ENCODE measurements at regions not wholly inside any gene's neighbourhood (a gene's known extent, or its start where the extent isn't known, plus 50 kb on each side); places are given as distances from the start of the nearest gene placed in this dataset.

- DNase-seq (ENCODE audit: low read depth), result no peak
- no peak for TF ChIP-seq CTCF (IDR thresholded peaks at IDR 0.05; ENCODE audit: insufficient read depth, low read depth, low read length, missing control alignments)
- no peak overlapping the region for H3K4me3 ChIP-seq (ENCODE audit: low read length)
These were observed 587.2 kb upstream of the PKDCC start for GRCh38 chr2:41460661-41461060.

- H3K4me3 ChIP-seq (ENCODE audit: low read length), result no peak overlapping the region
- TF ChIP-seq CTCF (IDR thresholded peaks at IDR 0.05; ENCODE audit: insufficient read depth, low read depth, low read length, missing control alignments), result no peak
- DNase-seq (ENCODE audit: low read depth), result no peak
These were observed 583.4 kb upstream of the PKDCC start for GRCh38 chr2:41464395-41464794.

GRCh38 chr2:41475959-41476358 lies 571.9 kb upstream of the PKDCC start:
- no peak overlapping the region for H3K4me3 ChIP-seq (ENCODE audit: low read length)
- no peak for DNase-seq (ENCODE audit: low read depth)
- TF ChIP-seq CTCF (IDR thresholded peaks at IDR 0.05; ENCODE audit: insufficient read depth, low read depth, low read length, missing control alignments), result no peak

GRCh38 chr2:41482659-41483058 lies 565.2 kb upstream of the PKDCC start:
- no peak for DNase-seq (ENCODE audit: low read depth)
- no peak overlapping the region for H3K4me3 ChIP-seq (ENCODE audit: low read length)
- TF ChIP-seq CTCF (IDR thresholded peaks at IDR 0.05; ENCODE audit: insufficient read depth, low read depth, low read length, missing control alignments), result no peak

GRCh38 chr2:41483226-41483625 lies 564.6 kb upstream of the PKDCC start:
- no peak overlapping the region for H3K4me3 ChIP-seq (ENCODE audit: low read length)
- no peak for DNase-seq (ENCODE audit: low read depth)
- no peak for TF ChIP-seq CTCF (IDR thresholded peaks at IDR 0.05; ENCODE audit: insufficient read depth, low read depth, low read length, missing control alignments)

GRCh38 chr2:41483982-41484857 lies 563.6 kb upstream of the PKDCC start:
- H3K4me3 ChIP-seq (ENCODE audit: low read length), result no peak overlapping the region
- DNase-seq (ENCODE audit: low read depth), result no peak
- TF ChIP-seq CTCF (IDR thresholded peaks at IDR 0.05; ENCODE audit: insufficient read depth, low read depth, low read length, missing control alignments), result no peak

GRCh38 chr2:41484858-41485234 lies 563.0 kb upstream of the PKDCC start:
- no peak for DNase-seq (ENCODE audit: low read depth)
- H3K4me3 ChIP-seq (ENCODE audit: low read length), result no peak overlapping the region
- no peak for TF ChIP-seq CTCF (IDR thresholded peaks at IDR 0.05; ENCODE audit: insufficient read depth, low read depth, low read length, missing control alignments)
